ENCODE measurements at regions not wholly inside any gene's neighbourhood (a gene's known extent, or its start where the extent isn't known, plus 50 kb on each side); places are given as distances from the start of the nearest gene placed in this dataset.
"Not testable (repeated sequence)": the region's sequence is repeated elsewhere in the genome, so short reads cannot be mapped to it uniquely, and the experiment has no call there.

- DNase-seq (ENCODE audit: low spot score) = no peak
Observed at GRCh38 chr9:101859620-101860019, 121.2 kb upstream of the GRIN3A start.

DNA sequence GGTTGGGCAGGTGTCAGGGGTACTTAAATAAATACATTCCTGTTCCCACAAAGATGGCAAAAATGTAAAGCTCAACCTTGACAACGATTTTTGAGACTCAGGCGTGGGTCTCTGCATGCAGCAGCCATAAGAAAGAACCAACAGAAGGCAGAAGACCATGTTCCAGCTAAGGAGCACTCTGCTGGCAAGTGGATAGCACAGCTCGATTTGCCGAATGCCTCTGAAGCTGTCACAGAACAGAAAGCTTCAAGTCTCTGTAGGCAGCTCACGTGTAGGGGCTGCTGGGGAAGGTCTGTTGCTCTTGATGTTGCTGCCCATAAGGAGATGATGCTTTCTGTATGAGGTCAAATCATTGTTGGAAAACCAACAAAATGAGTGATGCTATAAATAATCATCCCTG is 119.6 kb upstream of the GRIN3A start:
- DNase-seq (ENCODE audit: low spot score) = no peak

DNA sequence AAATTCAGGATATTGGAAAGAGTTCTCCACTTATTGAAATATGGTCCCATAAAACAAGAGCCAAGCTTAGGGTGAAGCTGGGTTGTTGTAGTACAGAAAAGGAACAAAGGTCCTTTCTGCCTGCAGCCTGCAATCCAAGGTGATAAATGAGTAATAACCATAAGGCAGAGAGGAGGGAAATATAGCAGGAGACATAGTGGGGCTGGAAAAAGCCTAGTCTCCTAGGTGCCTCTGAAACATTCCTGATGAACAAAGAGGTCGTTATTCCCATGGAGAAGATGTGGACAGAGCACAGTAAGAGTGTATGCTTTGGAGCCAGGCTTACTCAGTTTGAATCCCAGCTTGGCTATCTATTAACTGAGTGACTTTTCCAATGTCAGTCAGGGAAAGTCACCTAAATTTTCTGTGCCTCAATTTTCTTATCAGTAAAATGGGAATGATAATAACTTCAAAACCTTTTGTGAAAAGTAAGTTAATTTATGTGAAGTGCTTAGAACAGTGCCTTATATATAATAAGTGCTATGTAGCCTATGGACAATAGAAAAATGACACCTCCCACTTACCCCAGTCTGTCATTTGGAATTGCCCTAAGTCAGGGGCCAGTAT is 110.8 kb upstream of the GRIN3A start:
- DNase-seq (ENCODE audit: low spot score) = no peak

DNA sequence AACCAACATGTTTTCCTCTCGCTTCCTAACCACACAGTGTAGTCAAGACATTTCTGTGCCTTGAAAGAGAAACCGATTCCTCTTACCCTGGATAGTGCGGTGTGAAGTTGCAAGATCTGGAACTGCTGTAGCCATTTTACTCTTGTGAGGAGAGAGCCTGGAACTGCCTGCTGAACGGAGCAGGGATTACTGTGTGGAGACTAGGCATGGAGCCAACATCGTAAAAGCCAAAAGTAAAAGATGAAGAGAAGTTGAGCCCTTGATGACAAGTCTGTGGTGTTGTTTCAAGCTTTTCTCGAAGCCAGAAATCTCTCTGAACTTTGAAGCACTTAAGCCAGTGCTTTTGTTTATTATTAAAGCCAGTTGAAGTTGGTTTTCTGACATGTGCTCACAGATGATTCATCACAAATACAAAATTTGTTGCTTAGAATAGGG is 110.1 kb upstream of the GRIN3A start:
- no peak for DNase-seq (ENCODE audit: low spot score)

GRCh38 chr9:101846161-101846560 is 107.7 kb upstream of the GRIN3A start:
- no peak for DNase-seq (ENCODE audit: low spot score)

DNA sequence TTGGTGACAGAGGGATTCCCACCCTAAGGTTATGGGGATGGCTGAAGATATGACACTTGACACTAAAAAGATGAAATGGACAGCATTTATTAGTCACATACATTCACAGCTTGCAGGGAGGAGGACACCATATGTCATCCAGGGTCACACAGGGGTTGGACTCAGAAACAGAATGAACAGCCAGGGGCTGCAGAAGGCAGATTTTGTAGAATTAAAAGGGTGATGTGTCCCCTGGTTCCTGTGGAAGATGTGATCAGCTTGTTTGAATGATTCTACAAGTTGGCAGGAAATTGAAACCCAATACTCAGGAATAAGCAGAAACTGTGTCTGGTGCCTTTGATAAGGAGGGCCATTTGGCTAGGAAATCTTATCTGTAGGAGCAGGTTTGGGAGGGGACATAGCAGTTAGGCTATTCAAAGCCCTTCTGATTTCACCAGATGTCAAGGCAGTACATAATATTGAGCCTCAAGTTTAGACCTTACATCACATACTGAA is 102.3 kb upstream of the GRIN3A start:
- peak; percentile 81 for DNase-seq (ENCODE audit: low spot score)

- DNase-seq (ENCODE audit: low spot score) = not testable (repeated sequence)
Observed at GRCh38 chr9:101838988-101839387, 100.5 kb upstream of the GRIN3A start.

DNA sequence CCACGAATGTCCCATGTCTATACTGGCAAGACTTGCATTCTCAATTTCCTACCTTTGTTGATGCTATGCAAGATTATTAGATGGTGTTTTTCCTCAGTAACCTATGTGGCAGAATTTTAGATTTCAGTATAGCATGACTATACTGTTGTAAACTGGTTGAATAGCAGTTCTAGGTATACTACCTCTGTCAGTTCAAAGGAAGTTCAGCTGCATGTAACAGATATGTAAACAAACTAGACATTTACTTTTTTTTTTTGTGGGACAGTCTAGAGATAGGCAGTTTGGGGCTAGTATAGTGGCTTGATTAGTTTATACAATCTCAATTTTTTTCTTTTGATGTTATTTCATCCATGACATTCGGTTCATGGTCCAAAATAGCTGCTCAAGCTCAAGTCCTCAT is 97.6 kb upstream of the GRIN3A start:
- DNase-seq (ENCODE audit: low spot score) = no peak

DNA sequence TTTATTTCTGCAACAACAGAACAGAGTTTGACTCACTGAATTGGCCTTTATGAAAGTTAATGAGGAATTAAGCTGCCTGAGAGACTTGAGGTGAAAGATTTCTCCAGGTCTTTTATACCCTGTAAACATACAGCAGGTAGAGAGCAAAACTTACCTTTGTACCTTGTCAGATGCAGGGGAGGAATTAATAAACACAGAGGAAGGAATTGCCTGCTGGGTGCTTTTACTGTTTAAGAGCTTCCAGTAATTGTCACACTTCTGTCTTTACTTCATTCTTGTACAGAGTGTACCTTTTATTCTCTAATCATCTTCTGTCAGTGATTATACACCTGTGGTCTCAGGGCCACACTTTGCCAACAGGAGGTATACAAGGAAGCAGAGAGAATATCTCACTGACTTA is 94.0 kb upstream of the GRIN3A start:
- no peak for DNase-seq (ENCODE audit: low spot score)

- DNase-seq (ENCODE audit: low spot score) = not testable (repeated sequence)
Observed at GRCh38 chr9:101821450-101821849, 83.0 kb upstream of the GRIN3A start.

DNA sequence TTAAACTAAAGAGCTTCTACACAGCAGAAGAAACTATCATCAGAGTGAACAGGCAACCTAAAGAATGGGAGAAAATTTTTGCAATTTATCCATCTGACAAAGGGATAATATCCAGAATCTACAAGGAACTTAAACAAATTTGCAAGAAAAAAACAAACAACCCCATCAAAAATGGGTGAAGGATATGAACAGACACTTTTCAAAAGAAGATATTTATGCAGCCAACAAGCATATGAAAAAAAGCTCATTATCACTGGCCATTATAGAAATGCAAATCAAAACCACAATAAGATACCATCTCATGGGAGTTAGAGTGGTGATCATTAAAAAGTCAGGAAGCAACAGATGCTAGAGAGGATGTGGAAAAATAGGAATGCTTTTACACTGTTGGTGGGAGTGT is 82.5 kb upstream of the GRIN3A start:
- not testable (repeated sequence) for DNase-seq (ENCODE audit: low spot score)

DNA sequence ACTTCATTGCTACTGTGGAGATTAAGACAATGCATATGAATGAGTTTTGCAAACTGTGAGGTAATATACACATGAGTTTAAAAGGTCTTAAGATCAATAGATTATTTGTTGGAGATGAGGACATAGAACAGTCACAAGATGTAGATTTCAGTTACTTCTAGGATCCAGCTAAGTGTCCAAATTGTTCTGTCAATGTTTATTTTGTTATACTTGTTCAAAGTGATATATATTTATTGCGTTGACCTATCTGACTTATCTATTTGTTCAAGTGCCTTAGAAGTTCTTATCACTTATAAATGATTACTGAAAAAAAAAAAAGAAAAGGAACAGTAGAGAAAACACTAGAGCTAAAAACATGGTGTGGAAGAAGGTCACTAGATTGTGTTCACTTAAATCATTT is 75.6 kb upstream of the GRIN3A start:
- DNase-seq (ENCODE audit: low spot score) = no peak

DNA sequence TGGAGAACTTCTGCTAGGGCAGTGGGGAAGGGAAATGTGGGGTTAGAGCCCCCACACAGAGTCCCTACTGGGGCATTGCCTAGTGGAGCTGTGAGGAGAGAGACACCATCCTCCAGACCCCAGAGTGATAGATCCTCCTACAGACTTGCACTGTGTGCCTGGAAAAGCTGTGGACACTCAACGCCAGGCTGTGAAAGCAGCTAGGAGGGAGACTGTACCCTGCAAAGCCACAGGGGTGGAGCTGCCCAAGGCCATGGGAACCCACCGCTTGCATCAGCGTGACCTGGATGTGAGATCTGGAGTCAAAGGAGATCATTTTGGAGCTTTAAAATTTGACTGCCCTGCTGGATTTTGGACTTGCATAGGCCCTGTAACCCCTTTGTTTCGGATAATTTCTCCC is 69.4 kb upstream of the GRIN3A start:
- DNase-seq (ENCODE audit: low spot score) = not testable (repeated sequence)

DNA sequence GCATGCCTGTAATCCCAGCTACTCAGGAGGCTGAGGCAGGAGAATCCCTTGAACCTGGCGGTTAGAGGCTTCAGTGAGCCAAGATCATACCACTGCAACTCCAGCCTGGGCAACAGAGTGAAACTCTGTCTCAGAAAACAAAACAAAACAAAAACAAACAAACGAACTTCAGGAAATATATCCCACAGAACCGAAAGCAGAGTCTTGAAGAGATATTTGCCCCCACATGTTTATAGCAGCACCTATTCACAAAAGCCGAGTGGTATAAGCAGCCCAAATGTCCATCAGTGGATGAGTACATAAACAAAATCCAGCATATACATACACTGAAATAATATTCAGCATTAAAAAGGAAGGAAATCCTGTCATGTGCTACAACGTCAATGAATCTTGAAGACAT is 57.6 kb upstream of the GRIN3A start:
- no peak for DNase-seq (ENCODE audit: low spot score)

DNA sequence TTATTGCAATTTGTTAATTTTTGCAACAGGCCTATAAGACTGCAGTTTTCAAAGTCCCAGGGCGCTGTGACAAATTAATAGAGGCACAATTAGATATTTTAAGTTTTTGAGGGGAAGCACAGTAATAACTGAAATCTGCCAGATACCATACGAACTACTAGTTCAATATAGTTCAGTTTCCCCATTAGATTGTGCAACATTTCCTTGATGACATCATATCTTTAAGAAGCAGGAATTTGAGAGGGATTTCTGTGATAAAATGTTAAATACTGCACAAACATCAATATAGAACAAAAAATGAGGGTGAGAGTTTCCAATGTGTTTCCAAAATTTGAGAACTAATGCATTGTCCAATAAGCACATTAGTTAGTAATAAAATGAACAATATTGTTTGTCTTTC is 56.7 kb upstream of the GRIN3A start:
- no peak for DNase-seq (ENCODE audit: low spot score)

DNA sequence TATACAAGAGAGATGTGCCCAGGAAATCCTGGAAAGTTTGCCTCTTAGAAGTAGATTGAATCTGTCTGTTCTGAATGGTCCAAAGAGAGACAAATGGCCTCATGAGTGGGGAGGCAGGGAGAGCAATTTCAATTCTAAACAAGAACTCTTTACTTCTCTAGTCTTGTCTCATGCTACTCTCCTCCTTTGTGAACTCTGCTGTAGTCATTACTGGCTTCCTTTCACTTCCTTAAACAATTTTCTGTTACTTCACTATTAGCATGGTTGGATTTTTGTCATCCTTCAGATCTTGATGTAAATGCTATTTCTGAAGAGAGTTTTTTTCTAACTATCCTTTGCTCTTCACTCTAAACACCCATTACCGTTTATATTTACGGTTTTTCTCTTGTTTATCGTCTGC is 54.0 kb upstream of the GRIN3A start:
- no peak for DNase-seq (ENCODE audit: low spot score)

DNA sequence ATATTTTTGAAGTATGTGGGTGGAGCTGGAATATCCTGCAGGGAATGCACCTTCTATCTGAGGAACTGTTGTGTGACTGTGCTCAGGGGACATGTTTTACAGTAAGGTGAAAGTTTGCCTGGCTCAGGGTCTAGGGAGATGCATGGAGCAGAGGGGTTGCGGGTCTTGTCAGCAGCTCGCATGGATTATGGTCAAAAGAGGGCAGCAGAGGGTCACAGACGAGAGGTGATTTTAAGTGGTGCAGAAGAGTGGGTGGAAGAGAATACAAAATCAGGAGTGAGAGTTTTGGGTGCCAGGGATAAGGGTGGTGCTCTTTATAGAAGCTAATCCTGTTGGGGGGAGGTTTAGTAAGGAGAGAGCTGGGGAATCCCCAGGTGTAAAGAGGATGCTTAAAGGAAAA is 53.5 kb upstream of the GRIN3A start:
- DNase-seq (ENCODE audit: low spot score) = peak; percentile 56

- no peak for DNase-seq (ENCODE audit: low spot score)
Observed at GRCh38 chr9:101791533-101791932, 53.1 kb upstream of the GRIN3A start.

Data from hematopoietic multipotent progenitor cell treated with erythropoietin and hydrocortisone succinate and interleukin-3 and kit ligand, for 17 days (in vitro differentiated cells).